SK-N-SH (cell line): ENCODE measurements at regions not wholly inside any gene's neighbourhood (a gene's known extent, or its start where the extent isn't known, plus 50 kb on each side); places are given as distances from the start of the nearest gene placed in this dataset.

Source experiments
- EP300 ChIP-seq, 2 experiments: IDR thresholded peaks; 2 replicates each; pipeline versions ENCODE4 v1.4.0 to v1.6.1; 2012; ENCODE audit warnings: borderline replicate concordance in 1 of 2, low read depth in 1 of 2, low read length in 1 of 2
- EZH2phosphoT487 ChIP-seq: fragments of 200-600 bp; sonication (generic); IDR thresholded peaks from 2 replicates; pipeline ENCODE4 v1.6.1; 2017; ENCODE audit warnings: low read depth, mixed run types, mild to moderate bottlenecking, antibody characterized with exemption, moderate library complexity, borderline replicate concordance
- FOXM1 ChIP-seq: IDR thresholded peaks from 2 replicates; pipeline ENCODE4 v1.4.0; 2012; ENCODE audit warnings: low read depth, mild to moderate bottlenecking
- POLR2AphosphoS5 ChIP-seq: IDR thresholded peaks from 2 replicates; pipeline ENCODE4 v1.6.1; 2012; ENCODE audit warnings: low read depth, low read length
- RCOR1 ChIP-seq: fragments of 150-350 bp; IDR thresholded peaks from 2 replicates; pipeline ENCODE4 v1.6.1; 2017; ENCODE audit warnings: antibody characterized with exemption, low read length
- SMC3 ChIP-seq: IDR thresholded peaks from 2 replicates; pipeline ENCODE4 v1.6.1; 2012; ENCODE audit warnings: low read depth, low read length, improper control_type of control experiment
- TF ChIP-seq, protein P1 (sequence below): fragments of 200-600 bp; sonication (generic); IDR thresholded peaks from 2 replicates; pipeline ENCODE4 v1.6.1; 2017; ENCODE audit warnings: antibody characterized with exemption, mild to moderate bottlenecking, moderate library complexity
- TF ChIP-seq, protein P2 (sequence below): IDR thresholded peaks from 2 replicates; pipeline ENCODE4 v1.4.0; 2012; ENCODE audit warnings: low read depth

DNA sequence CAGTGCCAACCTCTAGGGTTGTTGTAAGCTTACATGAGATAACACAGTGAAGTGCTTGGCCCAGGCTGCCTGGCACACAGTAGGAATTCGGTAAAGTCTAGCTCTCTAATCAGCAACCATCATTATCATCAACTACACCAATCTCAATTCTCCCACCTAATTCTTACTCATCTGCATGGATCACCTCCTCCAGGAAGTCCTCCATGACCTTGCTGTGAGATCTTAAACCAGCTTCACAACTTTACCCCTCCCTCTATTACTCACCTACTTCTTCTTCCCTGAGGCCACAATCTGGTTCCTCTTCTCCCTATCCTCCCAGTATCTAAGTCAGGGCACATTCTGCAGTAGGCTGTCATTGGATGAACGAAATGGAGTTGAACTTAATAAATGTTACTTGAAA lies 67.3 kb downstream of the GSC start:
- TF ChIP-seq, protein P1, sequence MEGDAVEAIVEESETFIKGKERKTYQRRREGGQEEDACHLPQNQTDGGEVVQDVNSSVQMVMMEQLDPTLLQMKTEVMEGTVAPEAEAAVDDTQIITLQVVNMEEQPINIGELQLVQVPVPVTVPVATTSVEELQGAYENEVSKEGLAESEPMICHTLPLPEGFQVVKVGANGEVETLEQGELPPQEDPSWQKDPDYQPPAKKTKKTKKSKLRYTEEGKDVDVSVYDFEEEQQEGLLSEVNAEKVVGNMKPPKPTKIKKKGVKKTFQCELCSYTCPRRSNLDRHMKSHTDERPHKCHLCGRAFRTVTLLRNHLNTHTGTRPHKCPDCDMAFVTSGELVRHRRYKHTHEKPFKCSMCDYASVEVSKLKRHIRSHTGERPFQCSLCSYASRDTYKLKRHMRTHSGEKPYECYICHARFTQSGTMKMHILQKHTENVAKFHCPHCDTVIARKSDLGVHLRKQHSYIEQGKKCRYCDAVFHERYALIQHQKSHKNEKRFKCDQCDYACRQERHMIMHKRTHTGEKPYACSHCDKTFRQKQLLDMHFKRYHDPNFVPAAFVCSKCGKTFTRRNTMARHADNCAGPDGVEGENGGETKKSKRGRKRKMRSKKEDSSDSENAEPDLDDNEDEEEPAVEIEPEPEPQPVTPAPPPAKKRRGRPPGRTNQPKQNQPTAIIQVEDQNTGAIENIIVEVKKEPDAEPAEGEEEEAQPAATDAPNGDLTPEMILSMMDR = no peak
- TF ChIP-seq, protein P2, sequence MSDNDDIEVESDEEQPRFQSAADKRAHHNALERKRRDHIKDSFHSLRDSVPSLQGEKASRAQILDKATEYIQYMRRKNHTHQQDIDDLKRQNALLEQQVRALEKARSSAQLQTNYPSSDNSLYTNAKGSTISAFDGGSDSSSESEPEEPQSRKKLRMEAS = no peak
- TF ChIP-seq RCOR1 = no peak
- TF ChIP-seq FOXM1 = no peak
- no peak for TF ChIP-seq POLR2AphosphoS5
- TF ChIP-seq EZH2phosphoT487 = no peak
- no peak for TF ChIP-seq EP300 (IDR thresholded peaks at IDR 0.05; ENCODE audit: borderline replicate concordance in 1 of 2, low read depth in 1 of 2, low read length in 1 of 2)
- no peak for TF ChIP-seq SMC3
